GM21619 (cell line): ENCODE measurements at regions not wholly inside any gene's neighbourhood (a gene's known extent, or its start where the extent isn't known, plus 50 kb on each side); places are given as distances from the start of the nearest gene placed in this dataset.
A peak's percentile ranks its signal among the peaks of the same experiment; 100 is the strongest.
"Not testable (repeated sequence)": the region's sequence is repeated elsewhere in the genome, so short reads cannot be mapped to it uniquely, and the experiment has no call there.

Experiments
- ATAC-seq: cut with Tn5 transposase; IDR thresholded peaks from one replicate; pipeline ENCODE4 v1.9.1; 2021; ENCODE audit not compliant: unreplicated experiment

DNA sequence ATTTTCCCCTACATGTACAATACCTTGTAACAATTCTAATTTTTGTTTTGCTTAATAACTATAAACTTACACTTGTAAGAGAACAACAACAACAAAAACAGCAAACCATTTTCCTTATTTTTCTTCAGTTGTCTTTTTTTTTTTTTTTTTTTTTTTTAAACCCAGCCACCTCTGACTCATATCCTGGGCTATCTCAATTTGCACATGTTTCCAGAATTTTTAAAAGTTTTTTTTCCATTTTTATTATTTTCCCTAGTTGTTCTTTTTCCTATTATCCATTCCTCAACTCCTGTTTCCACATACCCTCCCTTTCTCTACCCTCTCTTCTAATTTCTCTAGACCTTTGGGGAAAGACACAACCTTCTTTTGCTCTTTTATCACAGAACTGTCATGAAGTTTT, 112.5 kb downstream of the EFEMP1 start:
- ATAC-seq = no peak

DNA sequence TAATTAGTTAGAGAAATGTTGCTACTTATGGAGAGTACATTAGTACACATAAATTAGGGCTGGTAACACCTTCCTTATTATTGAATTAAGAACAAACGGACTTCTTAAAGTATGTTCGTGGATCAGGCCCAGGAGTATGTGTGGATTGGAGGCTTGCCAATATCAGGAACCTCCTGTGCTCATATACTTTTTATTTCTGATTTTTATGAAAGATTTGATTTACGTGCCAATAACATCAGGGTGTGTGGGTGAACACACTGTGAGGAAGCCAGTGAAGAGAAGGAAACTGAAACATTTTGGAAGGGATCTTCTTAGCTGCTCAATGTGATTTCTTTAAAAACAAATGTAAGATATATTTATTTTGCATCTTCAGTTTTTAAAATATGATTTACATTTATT, 113.0 kb downstream of the EFEMP1 start:
- no peak for ATAC-seq

GRCh38 chr2:55809875-55810621, 113.5 kb downstream of the EFEMP1 start:
- ATAC-seq = no peak

- no peak for ATAC-seq
Observed at GRCh38 chr2:55807900-55808299, 114.3 kb upstream of the PNPT1 start.

DNA sequence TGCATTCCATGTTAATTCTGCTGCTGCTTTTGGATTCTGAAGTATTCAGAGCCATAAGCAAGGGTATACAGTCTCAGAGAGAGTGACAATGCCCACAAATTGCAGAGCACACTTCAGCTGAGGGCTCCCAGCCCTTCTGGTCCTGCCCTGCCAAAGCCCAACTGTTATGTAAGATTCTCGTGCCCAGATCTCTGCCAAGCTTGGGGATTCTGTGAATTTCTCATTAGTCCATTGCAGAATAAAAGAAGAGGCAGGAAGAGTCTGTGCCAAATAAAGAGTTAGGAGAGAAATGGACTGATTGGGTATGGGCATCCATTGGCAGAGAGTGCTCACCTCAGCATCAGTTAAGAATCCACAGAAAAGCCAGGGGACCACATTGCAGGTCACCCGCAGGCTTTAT, 112.0 kb upstream of the PNPT1 start:
- ATAC-seq = no peak

- ATAC-seq = no peak
Observed at GRCh38 chr2:55804535-55804934, 110.9 kb upstream of the PNPT1 start.

DNA sequence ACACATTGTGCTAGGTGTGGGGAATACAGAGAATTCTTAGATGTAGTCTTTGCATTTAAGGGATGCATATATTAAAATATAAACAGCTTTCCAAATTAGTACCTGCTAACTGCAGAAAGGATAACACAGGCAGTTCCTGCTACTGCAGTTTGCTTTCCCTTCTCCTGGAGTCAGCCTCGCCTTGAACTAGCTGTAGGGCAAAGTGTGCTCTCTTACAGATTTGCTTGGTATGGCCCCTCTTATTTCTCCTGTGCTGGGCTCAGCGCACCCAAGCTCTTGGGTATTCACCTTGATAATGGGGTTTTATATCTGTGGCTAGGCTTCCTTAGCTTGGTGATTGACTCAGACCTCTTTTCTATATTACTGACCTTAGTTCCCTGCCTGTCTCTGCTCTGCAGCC, 108.4 kb upstream of the PNPT1 start:
- no peak for ATAC-seq

GRCh38 chr2:55801436-55801835, 107.8 kb upstream of the PNPT1 start:
- ATAC-seq = no peak

GRCh38 chr2:55799624-55800023, 106.0 kb upstream of the PNPT1 start:
- ATAC-seq = not testable (repeated sequence)

GRCh38 chr2:55796121-55796520, 102.5 kb upstream of the PNPT1 start:
- no peak for ATAC-seq

DNA sequence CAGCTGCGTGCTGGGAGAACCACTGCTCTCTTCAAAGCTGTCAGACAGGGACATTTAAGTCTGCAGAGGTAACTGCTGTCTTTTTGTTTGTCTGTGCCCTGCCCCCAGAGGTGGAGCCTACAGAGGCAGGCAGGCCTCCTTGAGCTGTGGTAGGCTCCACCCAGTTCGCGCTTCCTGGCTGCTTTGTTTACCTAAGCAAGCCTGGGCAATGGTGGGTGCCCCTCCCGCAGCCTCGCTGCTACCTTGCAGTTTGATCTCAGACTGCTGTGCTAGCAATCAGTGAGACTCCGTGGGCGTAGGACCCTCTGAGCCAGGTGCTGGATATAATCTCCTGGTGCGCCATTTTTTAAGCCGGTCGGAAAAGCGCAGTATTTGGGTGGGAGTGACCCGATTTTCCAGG, 100.0 kb upstream of the PNPT1 start:
- ATAC-seq = not testable (repeated sequence)

- no peak for ATAC-seq
Observed at GRCh38 chr2:55786280-55786679, 92.6 kb upstream of the PNPT1 start.

DNA sequence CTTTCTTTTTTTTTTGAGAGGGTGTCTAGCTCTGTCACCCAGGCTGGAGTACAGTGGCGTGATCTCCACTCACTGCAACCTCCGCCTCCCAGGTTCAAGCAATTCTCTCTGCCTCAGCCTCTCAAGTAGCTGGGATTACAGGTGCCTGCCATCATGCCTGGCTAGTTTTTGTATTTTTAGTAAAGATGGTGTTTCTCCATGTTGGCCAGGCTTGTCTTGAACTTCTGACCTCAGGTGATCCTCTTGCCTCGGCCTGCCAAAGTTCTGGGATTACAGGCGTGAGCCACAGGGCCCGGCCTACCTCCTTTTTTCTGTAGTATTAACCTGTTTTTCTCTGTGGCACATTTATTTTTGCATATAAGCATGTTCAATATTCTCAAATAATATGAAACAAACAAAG, 90.1 kb upstream of the PNPT1 start:
- ATAC-seq = not testable (repeated sequence)

- no peak for ATAC-seq
Observed at GRCh38 chr2:55782528-55783173, 89.0 kb upstream of the PNPT1 start.

GRCh38 chr2:55781542-55781941, 87.9 kb upstream of the PNPT1 start:
- no peak for ATAC-seq

DNA sequence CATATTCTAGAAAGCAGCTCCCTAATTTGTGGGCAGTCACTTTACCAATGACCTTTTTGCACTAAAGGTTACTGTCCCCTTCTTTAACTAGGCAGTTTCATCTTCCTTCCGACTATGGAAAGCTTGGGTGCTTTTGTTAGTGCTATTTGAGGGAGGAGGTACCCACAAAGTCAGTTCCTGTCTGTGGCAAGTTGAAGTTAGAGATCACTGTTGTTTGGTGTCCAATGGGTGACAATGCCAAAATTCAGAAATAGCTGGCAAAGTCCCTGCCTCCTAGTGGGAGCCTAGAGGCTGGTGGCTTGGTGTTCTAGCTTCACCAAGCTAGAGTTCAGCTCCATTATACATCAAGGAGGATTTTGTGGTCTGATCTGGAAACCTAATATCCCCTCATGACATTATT, 87.1 kb upstream of the PNPT1 start:
- ATAC-seq = no peak

DNA sequence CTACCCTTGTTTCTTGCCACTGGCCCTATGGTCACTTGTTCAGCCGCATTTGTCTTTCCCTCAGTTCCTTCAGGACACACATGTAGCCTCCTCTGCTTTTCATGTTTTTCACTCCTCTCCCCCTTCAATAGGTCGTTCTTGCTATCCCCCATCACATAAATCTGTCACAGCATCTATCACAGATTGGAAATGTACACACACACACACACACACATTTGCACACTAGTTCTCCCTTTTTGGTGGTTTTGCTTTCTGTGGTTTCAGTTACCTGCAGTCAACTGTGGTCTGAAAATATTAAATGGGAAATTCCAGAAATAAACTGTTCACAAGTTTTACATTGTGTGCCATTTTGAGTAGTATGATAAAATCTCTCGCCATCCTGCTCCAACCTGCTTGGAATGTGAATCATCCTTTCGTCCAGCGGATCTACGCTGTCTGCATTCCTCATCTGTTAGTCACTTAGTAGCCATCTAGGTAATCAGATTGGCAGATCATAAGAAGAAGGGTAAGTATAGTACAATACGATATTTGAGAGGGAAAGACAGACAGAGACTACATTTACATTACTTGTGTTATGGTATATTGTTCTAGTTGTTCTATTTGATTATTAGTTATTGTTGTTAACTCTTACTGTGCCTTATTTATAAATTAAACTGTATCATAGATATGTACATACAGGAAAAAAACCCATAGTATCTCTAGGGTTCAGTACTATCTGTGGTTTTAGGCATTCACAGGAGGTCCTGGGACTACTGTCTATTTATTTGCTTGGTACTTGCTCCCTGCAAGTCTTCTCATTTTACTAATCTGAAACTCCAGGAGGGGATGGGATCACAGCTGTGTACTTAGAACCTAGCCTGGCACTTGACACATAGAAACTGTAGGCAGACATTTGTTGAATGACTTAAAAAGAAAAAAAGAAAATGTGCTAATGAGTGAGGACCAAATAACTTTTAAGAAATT, 86.1 kb upstream of the PNPT1 start:
- ATAC-seq = no peak

DNA sequence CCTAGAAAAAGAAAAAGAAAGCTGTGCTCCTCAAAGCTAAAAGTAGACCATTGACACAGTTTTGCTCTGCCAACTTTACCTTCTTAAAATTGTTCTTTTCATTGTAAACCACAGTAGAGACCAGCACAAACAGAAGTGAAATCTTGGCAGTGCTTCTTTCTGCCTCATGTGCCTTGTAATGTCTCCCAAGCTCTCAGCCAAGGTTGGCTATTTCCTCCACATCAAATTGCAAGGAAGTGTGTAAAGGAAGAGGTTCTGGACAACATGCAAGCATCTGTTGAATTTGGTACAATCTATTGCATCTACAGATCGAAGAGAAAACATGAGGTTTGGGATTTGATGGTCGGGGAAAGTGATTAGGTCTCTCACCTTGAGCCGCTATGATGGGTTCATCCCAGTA, 83.3 kb upstream of the PNPT1 start:
- ATAC-seq = no peak

- ATAC-seq = no peak
Observed at GRCh38 chr2:55776479-55776878, 82.8 kb upstream of the PNPT1 start.

DNA sequence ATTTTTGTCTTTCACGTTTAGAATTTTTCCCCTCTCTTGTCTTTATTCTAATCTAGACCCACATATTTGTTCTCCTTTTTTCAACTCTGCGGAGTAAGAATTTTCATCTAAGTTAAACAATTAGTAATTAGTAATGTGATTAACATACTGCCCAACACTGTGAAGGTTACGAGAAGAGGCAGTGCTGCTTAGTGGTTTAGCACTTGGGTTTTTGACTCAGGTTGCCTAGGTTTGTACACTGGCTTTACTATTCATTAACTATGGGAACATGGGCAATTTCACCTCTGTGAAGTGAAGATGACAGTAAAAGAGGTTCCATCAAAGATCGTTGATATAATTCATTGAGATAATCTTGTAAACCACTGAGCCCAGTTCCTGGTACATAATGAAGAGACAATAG, 82.2 kb upstream of the PNPT1 start:
- ATAC-seq = peak; percentile 49

DNA sequence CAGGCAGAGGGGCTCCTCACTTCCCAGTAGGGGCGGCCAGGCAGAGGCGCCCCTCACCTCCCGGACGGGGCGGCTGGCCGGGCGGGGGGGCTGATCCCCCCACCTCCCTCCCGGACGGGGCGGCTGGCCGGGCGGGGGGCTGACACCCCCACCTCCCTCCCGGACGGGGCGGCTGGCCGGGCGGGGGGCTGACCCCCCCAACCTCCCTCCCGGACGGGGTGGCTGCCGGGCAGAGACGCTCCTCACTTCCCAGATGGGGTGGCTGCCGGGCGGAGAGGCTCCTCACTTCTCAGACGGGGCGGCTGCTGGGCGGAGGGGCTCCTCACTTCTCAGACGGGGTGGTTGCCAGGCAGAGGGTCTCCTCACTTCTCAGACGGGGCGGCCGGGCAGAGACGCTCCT, 80.0 kb upstream of the PNPT1 start:
- ATAC-seq = not testable (repeated sequence)
